Upper lobe of left lung (tissue), 4 donors: ENCODE measurements at regions not wholly inside any gene's neighbourhood (a gene's known extent, or its start where the extent isn't known, plus 50 kb on each side); places are given as distances from the start of the nearest gene placed in this dataset.

Experiments used
- POLR2A ChIP-seq, 4 donors: fragments of 450-650 bp; IDR thresholded peaks; one replicate each; pipeline ENCODE4 v1.5.1; 2016 to 2017; ENCODE audit warnings: antibody characterized with exemption in 4 of 4, mild to moderate bottlenecking in 2 of 4
- TF ChIP-seq, protein P1 (sequence below), 6 experiments: fragments of 450-650 bp in 4 of 6; fragments of 200-600 bp in 2 of 6; sonication (generic) in 2 of 6; IDR thresholded peaks; one replicate each; pipeline ENCODE4 v1.5.1; 2016 to 2019; ENCODE audit warnings: antibody characterized with exemption in 6 of 6

DNA sequence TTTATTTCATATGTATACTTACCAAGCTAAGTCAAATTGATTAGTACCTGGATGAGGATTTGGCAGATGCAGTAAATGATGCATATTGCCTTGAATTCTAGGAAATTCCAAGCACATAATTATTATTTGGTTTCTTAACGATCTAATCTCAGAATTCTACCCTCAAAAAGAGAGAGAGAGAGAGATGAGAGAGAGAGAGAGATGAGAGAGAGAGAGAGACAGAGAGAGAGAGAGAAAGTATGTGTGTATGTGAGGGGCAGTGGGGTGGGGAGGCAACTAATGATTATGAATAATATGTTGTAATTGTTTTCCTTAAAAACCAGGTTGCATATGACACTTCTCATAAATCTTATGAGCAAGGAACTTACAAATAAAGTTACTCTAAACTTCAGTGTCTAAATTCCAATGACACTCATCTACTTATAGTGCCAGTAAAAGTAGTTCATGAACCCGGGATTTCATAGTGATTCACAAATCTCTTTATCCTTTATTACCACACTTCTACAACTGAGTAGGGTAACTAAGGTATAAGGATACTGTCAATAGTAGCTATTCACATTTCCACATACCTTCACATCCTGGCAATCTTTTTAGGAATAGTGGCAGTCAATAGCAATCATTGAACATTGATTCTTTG lies 60.5 kb upstream of the EDIL3 start:
- no peak for TF ChIP-seq POLR2A (IDR thresholded peaks at IDR 0.05)
- TF ChIP-seq, protein P1, sequence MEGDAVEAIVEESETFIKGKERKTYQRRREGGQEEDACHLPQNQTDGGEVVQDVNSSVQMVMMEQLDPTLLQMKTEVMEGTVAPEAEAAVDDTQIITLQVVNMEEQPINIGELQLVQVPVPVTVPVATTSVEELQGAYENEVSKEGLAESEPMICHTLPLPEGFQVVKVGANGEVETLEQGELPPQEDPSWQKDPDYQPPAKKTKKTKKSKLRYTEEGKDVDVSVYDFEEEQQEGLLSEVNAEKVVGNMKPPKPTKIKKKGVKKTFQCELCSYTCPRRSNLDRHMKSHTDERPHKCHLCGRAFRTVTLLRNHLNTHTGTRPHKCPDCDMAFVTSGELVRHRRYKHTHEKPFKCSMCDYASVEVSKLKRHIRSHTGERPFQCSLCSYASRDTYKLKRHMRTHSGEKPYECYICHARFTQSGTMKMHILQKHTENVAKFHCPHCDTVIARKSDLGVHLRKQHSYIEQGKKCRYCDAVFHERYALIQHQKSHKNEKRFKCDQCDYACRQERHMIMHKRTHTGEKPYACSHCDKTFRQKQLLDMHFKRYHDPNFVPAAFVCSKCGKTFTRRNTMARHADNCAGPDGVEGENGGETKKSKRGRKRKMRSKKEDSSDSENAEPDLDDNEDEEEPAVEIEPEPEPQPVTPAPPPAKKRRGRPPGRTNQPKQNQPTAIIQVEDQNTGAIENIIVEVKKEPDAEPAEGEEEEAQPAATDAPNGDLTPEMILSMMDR (IDR thresholded peaks at IDR 0.05), result no peak
